Hepatocyte (in vitro differentiated cells): ENCODE measurements at regions not wholly inside any gene's neighbourhood (a gene's known extent, or its start where the extent isn't known, plus 50 kb on each side); places are given as distances from the start of the nearest gene placed in this dataset.

Experiments
- EZH2 ChIP-seq: fragments of 200-600 bp; sonication (generic); IDR thresholded peaks from 2 replicates; pipeline ENCODE4 v1.6.1; 2016; ENCODE audit warnings: antibody characterized with exemption, mild to moderate bottlenecking, borderline replicate concordance
- EZH2phosphoT487 ChIP-seq: fragments of 200-600 bp; sonication (generic); IDR thresholded peaks from one replicate; pipeline ENCODE4 v1.6.1; 2018; ENCODE audit warnings: antibody characterized with exemption, mild to moderate bottlenecking, low read depth, moderate library complexity; ENCODE audit not compliant: unreplicated experiment, severe bottlenecking
- TF ChIP-seq, protein P1 (sequence below): fragments of 200-600 bp; sonication (generic); IDR thresholded peaks from 2 replicates; pipeline ENCODE4 v1.5.1; 2016; ENCODE audit warnings: antibody characterized with exemption, mild to moderate bottlenecking; ENCODE audit not compliant: poor library complexity

DNA sequence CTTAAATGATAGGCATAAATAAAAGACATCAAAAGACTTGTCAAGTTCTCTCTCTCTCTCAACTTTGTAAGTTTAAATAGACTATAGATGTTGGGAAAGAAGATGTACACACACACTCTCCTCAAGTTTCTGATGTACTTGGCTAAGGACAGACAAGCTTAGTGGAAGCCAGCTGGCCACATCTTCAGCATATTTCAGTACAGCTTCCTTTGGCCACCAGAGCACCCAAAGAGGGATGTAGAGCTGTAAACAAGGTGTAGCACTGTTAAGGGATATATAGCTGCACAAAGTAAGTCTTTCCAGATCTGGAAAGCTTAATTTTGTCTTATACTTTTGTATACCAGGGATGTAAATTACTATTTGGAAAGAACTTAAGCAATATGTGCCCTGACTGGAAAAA lies 64.3 kb upstream of the MSTN start:
- TF ChIP-seq EZH2phosphoT487 (no peak), EZH2 (no peak)
- TF ChIP-seq, protein P1, sequence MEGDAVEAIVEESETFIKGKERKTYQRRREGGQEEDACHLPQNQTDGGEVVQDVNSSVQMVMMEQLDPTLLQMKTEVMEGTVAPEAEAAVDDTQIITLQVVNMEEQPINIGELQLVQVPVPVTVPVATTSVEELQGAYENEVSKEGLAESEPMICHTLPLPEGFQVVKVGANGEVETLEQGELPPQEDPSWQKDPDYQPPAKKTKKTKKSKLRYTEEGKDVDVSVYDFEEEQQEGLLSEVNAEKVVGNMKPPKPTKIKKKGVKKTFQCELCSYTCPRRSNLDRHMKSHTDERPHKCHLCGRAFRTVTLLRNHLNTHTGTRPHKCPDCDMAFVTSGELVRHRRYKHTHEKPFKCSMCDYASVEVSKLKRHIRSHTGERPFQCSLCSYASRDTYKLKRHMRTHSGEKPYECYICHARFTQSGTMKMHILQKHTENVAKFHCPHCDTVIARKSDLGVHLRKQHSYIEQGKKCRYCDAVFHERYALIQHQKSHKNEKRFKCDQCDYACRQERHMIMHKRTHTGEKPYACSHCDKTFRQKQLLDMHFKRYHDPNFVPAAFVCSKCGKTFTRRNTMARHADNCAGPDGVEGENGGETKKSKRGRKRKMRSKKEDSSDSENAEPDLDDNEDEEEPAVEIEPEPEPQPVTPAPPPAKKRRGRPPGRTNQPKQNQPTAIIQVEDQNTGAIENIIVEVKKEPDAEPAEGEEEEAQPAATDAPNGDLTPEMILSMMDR, result no peak
